Stomach smooth muscle (tissue), 2 donors: ENCODE measurements at regions not wholly inside any gene's neighbourhood (a gene's known extent, or its start where the extent isn't known, plus 50 kb on each side); places are given as distances from the start of the nearest gene placed in this dataset.

Experiments
- H3K27ac ChIP-seq: one replicate; pipeline ENCODE4 v1.7.0; 2013; ENCODE audit warnings: mild to moderate bottlenecking, low read length, inconsistent platforms
- H3K27me3 ChIP-seq, 2 donors: one replicate each; pipeline ENCODE4 v1.7.0; 2013; ENCODE audit warnings: low read length in 2 of 2; ENCODE audit not compliant: insufficient read depth in 2 of 2, control insufficient read depth in 1 of 2
- H3K36me3 ChIP-seq, 2 donors: one replicate each; pipeline ENCODE4 v1.7.0; 2013; ENCODE audit warnings: low read length in 2 of 2; ENCODE audit not compliant: control insufficient read depth in 2 of 2, insufficient read depth in 2 of 2
- H3K4me1 ChIP-seq: one replicate; pipeline ENCODE4 v1.7.0; 2013; ENCODE audit warnings: low read length; ENCODE audit not compliant: control insufficient read depth, insufficient read depth
- H3K4me3 ChIP-seq, 2 donors: one replicate each; pipeline ENCODE4 v1.7.0; 2013; ENCODE audit warnings: low read length in 2 of 2
- H3K9ac ChIP-seq, 2 donors: one replicate each; pipeline ENCODE4 v1.7.0; 2013; ENCODE audit warnings: low read length in 2 of 2, mild to moderate bottlenecking in 1 of 2
- H3K9me3 ChIP-seq, 2 donors: one replicate each; pipeline ENCODE4 v1.7.0; 2013; ENCODE audit warnings: low read length in 2 of 2; ENCODE audit not compliant: control insufficient read depth in 2 of 2
- donor health status: healthy.
- donor health status: Pancreatic carcinoma.

DNA sequence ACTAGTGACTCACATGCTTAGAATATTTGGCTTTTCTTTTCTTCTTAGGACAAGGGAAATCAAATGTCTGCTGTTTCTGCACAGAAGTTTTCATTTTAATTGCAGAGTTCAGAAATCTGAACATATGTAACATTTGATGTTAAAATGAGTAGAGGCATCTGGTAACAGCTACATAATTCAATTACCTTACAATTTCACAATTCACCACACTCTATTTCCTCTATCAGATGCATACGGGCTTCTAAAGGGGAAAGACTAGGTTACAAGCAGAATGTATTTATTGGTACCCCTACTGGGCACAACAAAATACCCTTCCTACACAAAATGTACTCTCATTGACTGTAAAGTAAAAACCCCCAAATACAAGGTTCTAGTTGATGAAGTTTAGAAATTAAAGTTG is 176.0 kb downstream of the SOX2 start:
- Histone ChIP-seq H3K9me3 (no peaks in the 10 kb centered on the region), H3K4me3 (no peak overlapping the region), H3K9ac (no peak overlapping the region), H3K27me3 (peaks cover 0 to 2% of the 10 kb centered on the region in 2 donors), H3K36me3 (no peaks in the 10 kb centered on the region), H3K4me1 (no peaks in the 10 kb centered on the region), H3K27ac (no peak overlapping the region)

DNA sequence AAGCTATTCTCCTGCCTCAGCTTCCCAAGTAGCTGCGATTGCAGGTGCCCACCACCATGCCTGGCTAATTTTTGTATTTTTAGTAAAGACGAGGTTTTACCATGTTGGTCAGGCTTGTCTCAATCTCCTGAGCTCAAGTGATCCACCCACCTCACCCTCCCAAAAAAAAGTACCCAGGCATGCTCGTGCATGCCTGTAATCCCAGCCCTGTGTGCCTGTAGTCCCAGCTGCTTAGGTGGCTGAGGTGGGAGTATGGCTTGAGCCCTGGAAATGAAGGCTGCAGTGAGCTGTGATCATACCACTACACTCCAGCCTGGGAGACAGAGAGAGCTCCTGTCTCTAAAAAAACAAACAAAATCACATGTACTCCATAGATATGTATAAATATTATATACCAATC is 176.5 kb downstream of the SOX2 start:
- no peak overlapping the region for H3K27ac ChIP-seq
- H3K9ac ChIP-seq = no peak overlapping the region
- no peaks in the 10 kb centered on the region for H3K27me3 ChIP-seq
- no peak overlapping the region for H3K4me3 ChIP-seq
- no peaks in the 10 kb centered on the region for H3K36me3 ChIP-seq
- H3K4me1 ChIP-seq = no peaks in the 10 kb centered on the region
- H3K9me3 ChIP-seq = no peaks in the 10 kb centered on the region

DNA sequence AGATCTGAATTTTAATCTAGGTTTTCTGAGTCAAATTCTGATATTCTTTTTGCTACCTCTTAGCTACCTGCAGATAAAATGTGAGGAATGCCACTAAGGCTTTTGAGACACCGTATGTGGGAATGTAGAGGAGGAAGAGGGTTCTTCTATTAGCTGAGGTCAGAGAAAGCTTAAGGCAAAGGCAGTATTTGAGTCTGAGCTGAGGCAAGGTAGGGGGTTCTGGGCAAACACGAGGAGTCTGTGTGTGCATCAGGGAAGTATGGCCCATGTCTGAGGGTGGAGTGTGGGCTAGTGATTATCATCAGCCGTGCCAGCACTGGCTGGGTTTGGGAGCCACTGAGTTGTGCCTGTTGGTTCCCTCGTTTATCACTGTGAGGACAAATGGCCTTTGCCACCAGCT is 181.1 kb downstream of the SOX2 start:
- H3K4me1 ChIP-seq = no peaks in the 10 kb centered on the region
- H3K9ac ChIP-seq = no peak overlapping the region
- no peaks in the 10 kb centered on the region for H3K36me3 ChIP-seq
- H3K9me3 ChIP-seq = no peaks in the 10 kb centered on the region
- no peaks in the 10 kb centered on the region for H3K27me3 ChIP-seq
- no peak overlapping the region for H3K27ac ChIP-seq
- no peak overlapping the region for H3K4me3 ChIP-seq

DNA sequence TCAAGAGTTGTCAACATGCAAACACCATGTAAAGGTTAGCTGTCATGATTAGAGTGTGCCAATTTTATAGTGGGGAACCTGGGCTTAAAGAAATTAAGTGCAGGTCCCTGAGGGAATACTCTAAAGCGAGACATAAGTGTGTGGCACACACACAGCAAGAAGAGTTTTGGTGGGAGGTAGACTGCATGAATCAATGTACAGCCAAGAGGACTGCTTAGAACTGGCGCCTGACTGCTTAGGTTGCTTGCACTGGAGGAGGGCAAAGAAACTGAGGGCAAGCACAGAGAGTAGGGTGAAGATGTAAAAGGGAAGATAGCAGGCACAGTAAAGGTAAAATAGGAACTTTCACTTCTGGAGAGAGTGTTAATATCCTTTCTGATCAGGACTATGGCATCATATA is 184.9 kb downstream of the SOX2 start:
- Histone ChIP-seq H3K4me3 (no peak overlapping the region), H3K9ac (no peak overlapping the region), H3K27me3 (no peaks in the 10 kb centered on the region), H3K9me3 (no peaks in the 10 kb centered on the region), H3K36me3 (no peaks in the 10 kb centered on the region), H3K27ac (no peak overlapping the region), H3K4me1 (no peaks in the 10 kb centered on the region)

DNA sequence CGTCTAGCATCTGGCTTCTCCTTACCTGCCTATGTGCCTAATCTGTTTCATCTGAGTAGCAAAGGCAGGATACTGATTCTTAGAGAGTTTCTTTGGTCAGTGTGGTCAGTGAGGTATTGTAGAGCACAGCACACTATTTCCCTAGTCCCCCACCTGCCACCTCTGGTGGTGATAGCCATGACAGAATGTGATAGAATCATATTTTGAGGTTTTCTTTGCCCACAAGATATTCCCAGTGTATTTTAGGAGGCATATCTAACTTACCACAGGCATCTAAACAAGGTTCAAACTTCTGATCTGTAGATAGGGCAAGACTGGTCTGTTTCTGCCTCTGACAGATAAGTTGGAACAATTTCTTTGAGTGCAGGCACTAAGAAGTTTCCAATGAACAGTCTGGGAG is 188.0 kb downstream of the SOX2 start:
- Histone ChIP-seq H3K4me1 (no peaks in the 10 kb centered on the region), H3K4me3 (no peak overlapping the region), H3K36me3 (no peaks in the 10 kb centered on the region), H3K27ac (no peak overlapping the region), H3K9me3 (no peaks in the 10 kb centered on the region), H3K27me3 (no peaks in the 10 kb centered on the region), H3K9ac (no peak overlapping the region)

DNA sequence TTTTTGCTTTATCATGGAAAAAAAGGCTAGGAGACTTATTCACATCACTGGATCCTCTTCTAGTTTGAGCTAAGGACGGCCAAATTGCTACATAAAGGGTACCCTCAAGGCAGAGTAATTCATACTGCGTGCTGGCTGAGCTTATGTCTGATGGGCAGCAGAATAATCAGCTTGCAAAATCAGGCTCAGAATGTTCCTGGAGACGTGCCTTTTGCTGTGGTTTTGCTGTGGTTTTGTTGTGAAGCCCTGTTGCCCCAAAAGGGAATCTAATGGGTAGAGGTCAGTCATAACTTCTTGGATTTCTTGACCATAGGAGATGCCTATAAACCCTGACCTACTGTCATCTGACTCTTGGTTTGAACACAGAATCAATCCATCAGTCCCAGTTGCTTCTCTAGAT is 189.9 kb downstream of the SOX2 start:
- H3K4me3 ChIP-seq = no peak overlapping the region
- H3K27ac ChIP-seq = no peak overlapping the region

DNA sequence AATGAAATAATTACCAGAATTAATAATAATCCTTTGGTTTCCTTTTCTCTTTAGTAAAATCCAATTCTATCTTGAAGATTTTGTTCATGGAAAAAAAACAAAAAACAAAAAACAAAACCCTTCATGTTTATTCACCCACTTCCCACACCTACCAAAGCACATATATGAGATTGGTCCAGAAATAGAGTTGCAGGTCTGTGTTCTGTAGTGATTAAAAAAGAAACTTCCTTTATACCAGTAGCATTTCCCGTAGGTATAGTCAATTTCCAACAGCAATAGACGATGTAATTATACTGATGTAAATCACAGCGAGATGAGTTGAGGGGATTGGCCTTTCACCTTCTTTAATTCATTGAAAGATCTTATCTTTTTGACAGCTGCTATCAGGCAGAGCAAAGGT is 194.6 kb downstream of the SOX2 start:
- Histone ChIP-seq H3K9ac (no peak overlapping the region), H3K27ac (no peak overlapping the region), H3K36me3 (no peaks in the 10 kb centered on the region), H3K4me1 (no peaks in the 10 kb centered on the region), H3K27me3 (no peaks in the 10 kb centered on the region), H3K9me3 (no peaks in the 10 kb centered on the region), H3K4me3 (no peak overlapping the region)

More for the DNA sequence above, 189.9 kb downstream of the SOX2 start:
- H3K36me3 ChIP-seq = no peaks in the 10 kb centered on the region
- no peaks in the 10 kb centered on the region for H3K4me1 ChIP-seq
- H3K27me3 ChIP-seq = no peaks in the 10 kb centered on the region
- no peak overlapping the region for H3K9ac ChIP-seq
- no peaks in the 10 kb centered on the region for H3K9me3 ChIP-seq

DNA sequence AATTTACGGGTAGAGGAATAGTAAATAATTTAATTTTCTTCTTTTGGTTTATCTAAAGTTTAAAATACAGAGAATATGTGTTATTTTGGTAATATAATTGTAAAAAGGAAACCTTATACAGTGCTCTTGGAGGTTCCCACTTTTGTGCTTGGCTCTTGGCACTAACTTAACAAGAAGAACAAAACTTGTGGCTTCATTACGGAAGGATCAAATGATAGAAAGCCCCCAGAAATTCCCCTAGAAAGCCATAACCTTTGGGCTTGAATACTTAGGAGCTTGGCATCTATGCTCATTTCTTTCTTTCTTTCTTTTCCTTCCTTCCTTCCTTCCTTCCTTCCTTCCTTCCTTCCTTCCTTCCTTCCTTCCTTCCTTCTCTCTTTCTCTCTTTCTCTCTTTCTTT is 197.5 kb downstream of the SOX2 start:
- Histone ChIP-seq H3K27ac (no peak overlapping the region), H3K4me1 (no peaks in the 10 kb centered on the region), H3K9me3 (no peaks in the 10 kb centered on the region), H3K9ac (no peak overlapping the region), H3K27me3 (no peaks in the 10 kb centered on the region), H3K36me3 (no peaks in the 10 kb centered on the region), H3K4me3 (no peak overlapping the region)

DNA sequence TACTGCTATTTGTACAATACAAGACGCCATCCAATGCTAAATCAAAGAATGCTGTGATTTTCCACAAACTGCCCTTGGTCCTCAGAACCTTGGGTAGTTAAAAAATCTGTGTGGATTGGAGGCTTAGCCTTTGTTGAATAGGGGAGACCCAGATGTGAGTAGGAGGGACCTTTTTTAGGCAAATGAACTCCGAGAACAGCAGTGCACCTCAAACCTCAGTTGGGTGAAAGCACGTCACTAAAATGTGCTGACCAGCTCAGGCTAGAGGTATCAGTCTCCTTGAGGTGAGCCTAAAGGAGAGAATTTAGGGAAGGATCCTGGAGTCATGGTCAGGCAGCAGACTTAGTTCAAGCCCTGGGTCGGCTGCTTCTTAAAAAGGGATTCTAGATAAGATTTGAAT is 200.7 kb downstream of the SOX2 start:
- H3K4me3 ChIP-seq = no peak overlapping the region
- H3K9ac ChIP-seq = no peak overlapping the region
- H3K9me3 ChIP-seq = no peaks in the 10 kb centered on the region
- H3K27ac ChIP-seq = no peak overlapping the region
- no peaks in the 10 kb centered on the region for H3K36me3 ChIP-seq
- H3K27me3 ChIP-seq = no peaks in the 10 kb centered on the region
- no peaks in the 10 kb centered on the region for H3K4me1 ChIP-seq

DNA sequence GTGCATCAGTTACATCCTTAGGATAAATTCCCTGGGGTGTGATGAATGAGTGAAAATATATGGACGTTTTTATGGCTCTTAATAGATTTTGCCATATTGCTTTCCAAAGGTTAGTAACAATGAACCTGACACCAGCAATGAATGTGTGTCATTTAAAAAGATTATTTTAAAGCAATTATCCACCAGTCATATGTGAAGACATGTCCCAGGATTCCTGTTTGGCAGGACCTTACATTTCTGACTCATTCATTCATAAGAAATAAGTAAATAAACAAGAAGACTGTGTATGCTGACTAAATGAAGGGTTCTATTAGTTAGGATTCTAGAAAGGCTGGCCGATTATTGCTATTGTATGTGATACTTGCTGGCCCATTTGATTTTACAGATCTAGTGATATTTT is 201.5 kb downstream of the SOX2 start:
- no peaks in the 10 kb centered on the region for H3K4me1 ChIP-seq

DNA sequence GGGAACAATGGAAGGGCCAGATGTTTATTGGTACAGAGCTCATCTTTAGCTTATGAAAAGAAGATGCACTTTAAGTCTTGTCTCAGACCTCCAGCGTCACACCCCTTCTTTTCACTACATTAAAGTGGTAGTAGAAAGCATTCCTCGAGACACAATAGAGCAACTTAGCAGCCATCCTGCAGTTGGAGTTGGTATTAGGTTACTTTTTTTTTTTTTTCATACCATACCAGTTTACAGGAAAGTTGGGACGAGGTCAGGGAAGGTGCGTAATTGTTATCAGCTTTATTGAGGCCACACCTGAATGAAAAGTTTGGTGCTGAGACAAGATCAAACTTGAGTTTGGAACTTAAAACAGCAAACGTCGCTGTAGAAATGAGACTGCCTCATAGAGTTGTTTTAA is 203.8 kb downstream of the SOX2 start:
- H3K4me1 ChIP-seq = no peaks in the 10 kb centered on the region
- no peak overlapping the region for H3K4me3 ChIP-seq
- no peaks in the 10 kb centered on the region for H3K36me3 ChIP-seq
- H3K9me3 ChIP-seq = no peaks in the 10 kb centered on the region
- H3K27me3 ChIP-seq = no peaks in the 10 kb centered on the region
- H3K9ac ChIP-seq = no peak overlapping the region
- H3K27ac ChIP-seq = no peak overlapping the region

More for the DNA sequence above, 201.5 kb downstream of the SOX2 start:
- Histone ChIP-seq H3K4me3 (no peak overlapping the region), H3K9ac (no peak overlapping the region), H3K36me3 (no peaks in the 10 kb centered on the region), H3K27ac (no peak overlapping the region), H3K27me3 (no peaks in the 10 kb centered on the region), H3K9me3 (no peaks in the 10 kb centered on the region)

DNA sequence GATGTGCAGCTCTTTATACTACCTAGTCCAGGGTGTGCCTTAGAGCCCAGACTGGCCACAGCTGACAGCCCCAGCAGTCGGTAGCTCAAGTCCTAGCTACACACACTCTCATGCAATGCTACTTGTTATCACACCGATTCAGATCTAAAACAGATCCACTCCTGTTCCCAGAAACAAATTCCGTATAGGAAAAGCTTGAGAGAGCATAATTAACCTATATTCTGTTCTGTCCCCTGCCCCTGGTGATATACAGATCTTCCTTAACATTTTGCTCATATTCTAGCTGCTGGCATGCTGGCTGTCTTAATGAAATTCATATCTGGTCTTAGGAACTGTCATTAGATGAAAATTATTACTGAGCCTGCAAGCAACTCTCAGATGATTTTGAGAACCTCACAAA is 204.3 kb downstream of the SOX2 start:
- H3K27me3 ChIP-seq = no peaks in the 10 kb centered on the region
- H3K27ac ChIP-seq = no peak overlapping the region
- no peak overlapping the region for H3K9ac ChIP-seq
- no peaks in the 10 kb centered on the region for H3K9me3 ChIP-seq
- no peaks in the 10 kb centered on the region for H3K4me1 ChIP-seq
- H3K4me3 ChIP-seq = no peak overlapping the region
- no peaks in the 10 kb centered on the region for H3K36me3 ChIP-seq
